ENCODE measurements at regions not wholly inside any gene's neighbourhood (a gene's known extent, or its start where the extent isn't known, plus 50 kb on each side); places are given as distances from the start of the nearest gene placed in this dataset.

- Mint-ChIP-seq H3K27ac (no peak overlapping the region), H3K36me3 (no peaks in the 10 kb centered on the region), H3K4me3 (no peak overlapping the region), H3K9me3 (peaks cover 0 to 5% (median 0%) of the 10 kb centered on the region in 3 donors), H3K27me3 (peaks cover 10 to 14% of the 10 kb centered on the region in 2 donors), H3K4me1 (no peaks in the 10 kb centered on the region)
- 8% methylated on average over 16 of the region's 24 CpGs for WGBS (ENCODE audit: insufficient coverage)
- Histone ChIP-seq H3K27ac (ENCODE audit: low read length) (no peak overlapping the region), H3K36me3 (ENCODE audit: control insufficient read depth in 2 of 2, extremely low read depth in 1 of 2, insufficient read depth in 1 of 2, low read length in 1 of 2) (no peaks in the 10 kb centered on the region), H3K4me1 (ENCODE audit: control insufficient read depth in 1 of 2, extremely low read depth in 1 of 2, insufficient read depth in 2 of 2, low read length in 2 of 2) (no peaks in the 10 kb centered on the region), H3K27me3 (replicated peaks in 1 of 2; ENCODE audit: control insufficient read depth in 2 of 2, extremely low read depth in 1 of 2, insufficient read depth in 2 of 2, low read length in 1 of 2) (peaks cover 3 to 9% of the 10 kb centered on the region in 2 experiments), H3K9me3 (no peaks in the 10 kb centered on the region), H3K4me3 (ENCODE audit: control insufficient read depth in 1 of 2, extremely low read depth in 1 of 2, low read length in 1 of 2) (no peak overlapping the region)
- DNase-seq, result no peak
- CTCF ChIA-PET, result no interaction called here
- POLR2A ChIA-PET, result no interaction called here
- ATAC-seq (replicated peaks in 1 of 4), result no peak
Measured at GRCh38 chr12:30200864-30201263, 417.1 kb upstream of the TMTC1 start.

- Histone ChIP-seq H3K27me3 (replicated peaks in 1 of 2; ENCODE audit: control insufficient read depth in 2 of 2, extremely low read depth in 1 of 2, insufficient read depth in 2 of 2, low read length in 1 of 2) (peaks cover 0 to 9% of the 10 kb centered on the region in 2 experiments), H3K27ac (ENCODE audit: low read length) (no peak overlapping the region), H3K4me1 (ENCODE audit: control insufficient read depth in 1 of 2, extremely low read depth in 1 of 2, insufficient read depth in 2 of 2, low read length in 2 of 2) (no peaks in the 10 kb centered on the region), H3K4me3 (ENCODE audit: control insufficient read depth in 1 of 2, extremely low read depth in 1 of 2, low read length in 1 of 2) (no peak overlapping the region), H3K9me3 (no peaks in the 10 kb centered on the region), H3K36me3 (ENCODE audit: control insufficient read depth in 2 of 2, extremely low read depth in 1 of 2, insufficient read depth in 1 of 2, low read length in 1 of 2) (no peaks in the 10 kb centered on the region)
- ATAC-seq (replicated peaks in 1 of 4) (no peak), DNase-seq (no peak)
- POLR2A ChIA-PET, result no interaction called here
- 66% methylated on average over 3 of the region's 6 CpGs for WGBS (ENCODE audit: insufficient coverage)
- H3K4me3 Mint-ChIP-seq, result no peak overlapping the region
- no peak overlapping the region for H3K27ac Mint-ChIP-seq
- no peaks in the 10 kb centered on the region for H3K4me1 Mint-ChIP-seq
- no peaks in the 10 kb centered on the region for H3K36me3 Mint-ChIP-seq
- CTCF ChIA-PET, result no interaction called here
- H3K27me3 Mint-ChIP-seq, result peaks cover 5 to 12% of the 10 kb centered on the region in 2 donors
- H3K9me3 Mint-ChIP-seq, result no peaks in the 10 kb centered on the region
Measured at GRCh38 chr12:30197392-30198057, 413.8 kb upstream of the TMTC1 start.

GRCh38 chr12:30191696-30192455, 408.1 kb upstream of the TMTC1 start:
- no peaks in the 10 kb centered on the region for H3K36me3 ChIP-seq (ENCODE audit: control insufficient read depth in 2 of 2, extremely low read depth in 1 of 2, insufficient read depth in 1 of 2, low read length in 1 of 2)
- H3K27ac Mint-ChIP-seq, result no peak overlapping the region
- DNase-seq (no peak), ATAC-seq (replicated peaks in 1 of 4) (no peak)
- no peaks in the 10 kb centered on the region for H3K27me3 Mint-ChIP-seq
- H3K4me3 Mint-ChIP-seq, result no peak overlapping the region
- WGBS (ENCODE audit: insufficient coverage), result 29% methylated on average over 2 of the region's 3 CpGs
- no peak overlapping the region for H3K27ac ChIP-seq (ENCODE audit: low read length)
- ChIA-PET POLR2A (interaction anchor here in 1 of 2 donors (0.6 kb wide), 1 partner anchor 8 kb away, joined by 3 read pairs; no protein-coding TSS in a partner anchor), CTCF (no interaction called here)
- H3K4me3 ChIP-seq (ENCODE audit: control insufficient read depth in 1 of 2, extremely low read depth in 1 of 2, low read length in 1 of 2), result no peak overlapping the region
- H3K4me1 Mint-ChIP-seq, result no peaks in the 10 kb centered on the region
- no peaks in the 10 kb centered on the region for H3K9me3 Mint-ChIP-seq
- H3K27me3 ChIP-seq (replicated peaks in 1 of 2; ENCODE audit: control insufficient read depth in 2 of 2, extremely low read depth in 1 of 2, insufficient read depth in 2 of 2, low read length in 1 of 2), result no peaks in the 10 kb centered on the region
- no peaks in the 10 kb centered on the region for H3K9me3 ChIP-seq
- no peaks in the 10 kb centered on the region for H3K4me1 ChIP-seq (ENCODE audit: control insufficient read depth in 1 of 2, extremely low read depth in 1 of 2, insufficient read depth in 2 of 2, low read length in 2 of 2)
- no peaks in the 10 kb centered on the region for H3K36me3 Mint-ChIP-seq

- H3K36me3 ChIP-seq (ENCODE audit: control insufficient read depth in 2 of 2, extremely low read depth in 1 of 2, insufficient read depth in 1 of 2, low read length in 1 of 2), result no peaks in the 10 kb centered on the region
- Mint-ChIP-seq H3K27ac (no peak overlapping the region), H3K27me3 (no peaks in the 10 kb centered on the region), H3K4me1 (no peaks in the 10 kb centered on the region), H3K36me3 (no peaks in the 10 kb centered on the region), H3K9me3 (no peaks in the 10 kb centered on the region), H3K4me3 (no peak overlapping the region)
- no peaks in the 10 kb centered on the region for H3K4me1 ChIP-seq (ENCODE audit: control insufficient read depth in 1 of 2, extremely low read depth in 1 of 2, insufficient read depth in 2 of 2, low read length in 2 of 2)
- WGBS (ENCODE audit: insufficient coverage), result 69% methylated on average over 4 of the region's 8 CpGs
- DNase-seq, result no peak
- no peak for ATAC-seq (replicated peaks in 1 of 4)
- POLR2A ChIA-PET, result no interaction called here
- H3K27me3 ChIP-seq (replicated peaks in 1 of 2; ENCODE audit: control insufficient read depth in 2 of 2, extremely low read depth in 1 of 2, insufficient read depth in 2 of 2, low read length in 1 of 2), result no peaks in the 10 kb centered on the region
- H3K27ac ChIP-seq (ENCODE audit: low read length), result no peak overlapping the region
- no peaks in the 10 kb centered on the region for H3K9me3 ChIP-seq
- CTCF ChIA-PET, result no interaction called here
- no peak overlapping the region for H3K4me3 ChIP-seq (ENCODE audit: control insufficient read depth in 1 of 2, extremely low read depth in 1 of 2, low read length in 1 of 2)
Measured at GRCh38 chr12:30188602-30189326, 405.0 kb upstream of the TMTC1 start.

- H3K4me3 ChIP-seq (ENCODE audit: control insufficient read depth in 1 of 2, extremely low read depth in 1 of 2, low read length in 1 of 2), result no peak overlapping the region
- CTCF ChIA-PET, result no interaction called here
Measured at GRCh38 chr12:30187426-30187825, 403.7 kb upstream of the TMTC1 start.

GRCh38 chr12:30181334-30181733, 397.6 kb upstream of the TMTC1 start:
- no CpG with 5 or more reads among the region's 1 CpG for WGBS (ENCODE audit: insufficient coverage)
- Mint-ChIP-seq H3K9me3 (peaks cover 0 to 4% (median 0%) of the 10 kb centered on the region in 3 donors), H3K4me1 (no peaks in the 10 kb centered on the region), H3K4me3 (no peak overlapping the region), H3K27ac (no peak overlapping the region), H3K36me3 (no peaks in the 10 kb centered on the region), H3K27me3 (no peaks in the 10 kb centered on the region)
- Histone ChIP-seq H3K4me1 (ENCODE audit: control insufficient read depth in 1 of 2, extremely low read depth in 1 of 2, insufficient read depth in 2 of 2, low read length in 2 of 2) (no peaks in the 10 kb centered on the region), H3K36me3 (ENCODE audit: control insufficient read depth in 2 of 2, extremely low read depth in 1 of 2, insufficient read depth in 1 of 2, low read length in 1 of 2) (no peaks in the 10 kb centered on the region), H3K27ac (ENCODE audit: low read length) (no peak overlapping the region), H3K27me3 (replicated peaks in 1 of 2; ENCODE audit: control insufficient read depth in 2 of 2, extremely low read depth in 1 of 2, insufficient read depth in 2 of 2, low read length in 1 of 2) (no peaks in the 10 kb centered on the region), H3K4me3 (ENCODE audit: control insufficient read depth in 1 of 2, extremely low read depth in 1 of 2, low read length in 1 of 2) (no peak overlapping the region), H3K9me3 (no peaks in the 10 kb centered on the region)
- ChIA-PET CTCF (interaction anchor here in 1 of 2 donors (0.6 kb wide), 1 partner anchor 44 kb away, joined by 3 read pairs; no protein-coding TSS in a partner anchor), POLR2A (no interaction called here)
- ATAC-seq (replicated peaks in 1 of 4) (no peak), DNase-seq (no peak)

More at GRCh38 chr12:30187426-30187825, 403.7 kb upstream of the TMTC1 start:
- no peaks in the 10 kb centered on the region for H3K9me3 Mint-ChIP-seq
- H3K27me3 ChIP-seq (replicated peaks in 1 of 2; ENCODE audit: control insufficient read depth in 2 of 2, extremely low read depth in 1 of 2, insufficient read depth in 2 of 2, low read length in 1 of 2), result no peaks in the 10 kb centered on the region
- POLR2A ChIA-PET, result no interaction called here
- 0% methylated on average over 1 of the region's 2 CpGs for WGBS (ENCODE audit: insufficient coverage)
- no peaks in the 10 kb centered on the region for H3K36me3 ChIP-seq (ENCODE audit: control insufficient read depth in 2 of 2, extremely low read depth in 1 of 2, insufficient read depth in 1 of 2, low read length in 1 of 2)
- no peaks in the 10 kb centered on the region for H3K27me3 Mint-ChIP-seq
- DNase-seq (no peak), ATAC-seq (replicated peaks in 1 of 4) (no peak)
- no peaks in the 10 kb centered on the region for H3K4me1 ChIP-seq (ENCODE audit: control insufficient read depth in 1 of 2, extremely low read depth in 1 of 2, insufficient read depth in 2 of 2, low read length in 2 of 2)
- no peaks in the 10 kb centered on the region for H3K4me1 Mint-ChIP-seq
- H3K36me3 Mint-ChIP-seq, result no peaks in the 10 kb centered on the region
- H3K4me3 Mint-ChIP-seq, result no peak overlapping the region
- no peak overlapping the region for H3K27ac ChIP-seq (ENCODE audit: low read length)
- no peaks in the 10 kb centered on the region for H3K9me3 ChIP-seq
- H3K27ac Mint-ChIP-seq, result no peak overlapping the region

Measured in T-cell (primary cell).